NCI-H1417 treated with DMSO at 0.1 percent for 48 hours (cell line): ENCODE measurements at regions not wholly inside any gene's neighbourhood (a gene's known extent, or its start where the extent isn't known, plus 50 kb on each side); places are given as distances from the start of the nearest gene placed in this dataset.

Experiments used
- DNase-seq: peaks from one replicate; lab custom pipeline; 2025; lab: John Stamatoyannopoulos, UW

DNA sequence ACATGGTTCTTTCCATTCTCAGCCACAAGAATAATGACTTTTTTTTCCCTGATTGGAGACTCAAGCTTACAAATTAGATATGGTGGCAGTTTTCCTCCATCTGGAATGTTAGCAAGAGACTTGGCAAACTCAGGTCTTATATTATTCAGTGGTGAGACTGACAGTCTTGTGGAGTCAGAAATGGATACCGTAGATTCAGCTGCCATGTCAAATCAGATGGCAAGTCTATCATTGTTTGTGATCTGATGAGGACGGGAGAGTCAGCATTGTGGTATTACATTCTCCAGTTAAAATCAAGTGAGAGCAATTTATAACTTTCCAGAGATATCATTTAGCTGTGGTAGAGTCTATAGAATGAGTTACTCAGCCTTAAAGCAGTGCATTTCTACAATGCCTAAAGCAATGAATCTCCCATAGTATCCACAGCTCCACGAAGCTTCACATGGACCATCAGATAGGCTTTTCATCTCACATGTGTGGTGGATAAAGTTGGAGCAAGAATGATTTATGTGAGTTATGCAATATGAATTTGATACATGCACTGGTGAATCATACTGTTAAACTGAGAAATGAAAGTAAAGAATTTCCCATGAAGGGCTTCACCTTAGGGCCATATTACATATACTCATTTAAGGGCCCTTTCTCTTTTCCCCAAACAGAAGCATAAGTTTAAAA is 430.6 kb downstream of the ZNF608 start:
- DNase-seq = no peak

DNA sequence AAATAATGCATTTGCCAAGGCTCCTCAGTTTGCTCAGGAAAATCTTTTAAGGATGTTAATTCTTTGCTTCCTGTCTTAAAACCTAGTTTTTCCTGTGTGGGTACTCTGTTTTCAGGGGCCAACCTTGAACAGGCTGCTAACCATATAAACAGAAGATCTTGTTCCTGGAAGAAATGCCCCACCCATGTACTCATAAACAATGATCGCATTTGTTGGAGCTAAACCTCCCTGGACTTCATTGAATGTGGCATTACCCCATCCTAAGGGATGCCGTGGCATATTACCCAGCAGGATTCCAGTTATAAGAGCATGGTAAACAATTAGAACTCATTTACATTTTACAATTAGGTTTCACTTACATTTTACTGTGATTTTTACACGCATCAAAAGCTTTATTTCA is 436.0 kb downstream of the ZNF608 start:
- no peak for DNase-seq

DNA sequence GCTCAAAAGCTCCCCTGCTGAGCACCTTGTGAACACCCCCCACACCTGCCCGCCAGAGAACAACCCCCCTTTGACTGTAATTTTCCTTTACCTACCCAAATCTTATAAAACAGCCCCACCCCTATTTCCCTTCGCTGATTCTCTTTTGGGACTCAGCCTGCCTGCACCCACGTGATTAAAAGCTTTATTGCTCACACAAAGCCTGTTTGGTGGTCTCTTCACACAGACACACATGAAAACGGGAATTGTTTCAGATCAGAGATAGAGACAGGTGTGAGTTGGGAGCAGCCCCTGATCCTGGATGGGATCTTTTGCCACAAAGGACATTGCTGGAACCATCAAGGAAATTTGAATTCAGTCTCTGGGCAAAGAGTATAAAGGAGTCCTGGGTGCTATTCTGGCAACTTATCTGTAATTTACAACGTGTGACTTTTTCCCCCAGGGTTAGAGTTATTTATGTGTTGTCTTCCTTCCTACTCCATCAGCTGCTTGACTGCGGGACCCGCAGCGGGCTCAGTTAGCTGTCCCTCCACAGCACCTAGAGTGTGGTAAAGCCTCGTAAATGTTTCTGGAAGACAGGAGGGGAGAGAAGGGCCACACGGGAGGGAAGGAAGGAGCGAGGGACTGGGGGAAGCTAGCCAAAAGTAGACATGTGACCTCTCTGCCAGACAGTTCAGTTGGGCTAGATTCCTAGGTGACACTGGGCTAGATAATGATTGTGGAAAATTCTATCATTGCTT is 437.0 kb downstream of the ZNF608 start:
- no peak for DNase-seq

DNA sequence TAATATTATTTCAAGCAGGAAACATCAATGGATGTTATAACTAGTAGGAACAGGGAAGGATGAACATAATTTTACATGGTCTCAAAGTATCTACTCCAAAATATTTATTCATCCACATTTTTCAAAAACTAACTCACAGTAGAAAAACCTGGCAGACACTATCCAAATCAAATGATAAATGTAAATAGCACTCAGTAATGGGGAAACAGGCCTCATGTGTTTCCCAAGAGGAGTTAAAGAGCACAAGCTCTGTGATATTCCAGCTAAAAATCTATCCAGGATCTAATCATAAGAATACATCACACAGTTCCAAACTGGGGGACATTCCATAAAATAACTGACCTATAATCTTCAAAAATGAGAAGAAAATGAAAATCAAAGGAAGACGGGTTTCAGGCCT is 443.1 kb downstream of the ZNF608 start:
- no peak for DNase-seq

DNA sequence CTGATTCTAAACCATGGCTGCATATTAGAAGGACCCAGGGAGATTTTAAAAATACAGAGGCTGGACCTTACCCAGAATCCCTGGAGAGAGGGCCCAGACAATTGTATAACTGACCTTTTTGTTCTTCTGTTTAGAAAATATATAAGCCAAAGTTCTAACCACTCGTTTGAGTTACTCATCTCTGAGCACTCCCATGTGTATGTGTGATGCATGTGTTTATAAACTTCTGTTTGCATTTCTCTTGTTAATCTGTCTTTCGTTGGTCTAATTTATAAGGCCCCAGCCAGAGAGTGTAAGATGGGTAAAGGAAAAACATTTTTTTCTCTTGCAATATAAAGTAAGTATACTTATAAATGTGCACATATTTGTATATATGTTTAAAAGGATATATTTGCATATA is 443.9 kb downstream of the ZNF608 start:
- no peak for DNase-seq

GRCh38 chr5:124301850-124302249 is 444.6 kb downstream of the ZNF608 start:
- DNase-seq = no peak

DNA sequence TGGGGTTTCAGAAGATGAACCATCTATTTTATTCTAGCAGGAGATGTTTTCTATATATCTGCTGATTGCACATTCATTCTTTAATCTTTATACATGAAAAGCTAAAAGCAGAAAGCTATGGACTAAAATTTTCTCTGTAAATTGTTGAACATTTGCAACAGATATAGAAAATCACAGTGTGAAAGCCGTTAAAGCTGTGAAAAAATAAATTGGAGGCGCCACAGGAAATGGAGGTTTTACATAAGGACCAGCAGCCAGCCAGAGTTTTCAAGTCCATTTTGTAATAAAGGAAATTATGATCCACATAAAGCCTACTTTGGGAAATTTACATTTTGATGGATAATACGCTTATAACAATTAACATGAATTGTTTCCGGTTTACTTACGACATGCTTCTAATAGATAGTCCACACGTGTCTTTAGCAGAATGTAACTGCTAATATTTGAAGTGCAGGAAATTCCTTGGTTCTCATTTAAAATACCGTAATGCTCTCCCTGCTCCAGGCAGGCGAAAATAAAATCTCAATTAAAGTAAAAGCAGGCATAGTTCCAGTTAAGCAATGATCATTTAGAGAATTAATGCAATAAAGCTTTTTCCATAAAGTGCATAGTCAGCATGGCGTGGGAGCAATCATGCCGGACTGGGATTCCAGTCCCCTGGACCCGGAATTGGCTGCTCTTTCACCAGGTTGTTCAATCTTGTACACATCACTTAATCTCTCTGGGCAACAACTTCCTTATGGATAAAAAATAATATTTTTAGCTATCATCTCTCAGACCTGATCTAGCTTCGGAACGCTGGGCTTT is 445.4 kb downstream of the ZNF608 start:
- no peak for DNase-seq

GRCh38 chr5:124297826-124298225 is 448.6 kb downstream of the ZNF608 start:
- DNase-seq = no peak

GRCh38 chr5:124292322-124292855 is 454.1 kb downstream of the ZNF608 start:
- DNase-seq = no peak

GRCh38 chr5:124289641-124290311 is 456.7 kb downstream of the ZNF608 start:
- no peak for DNase-seq

DNA sequence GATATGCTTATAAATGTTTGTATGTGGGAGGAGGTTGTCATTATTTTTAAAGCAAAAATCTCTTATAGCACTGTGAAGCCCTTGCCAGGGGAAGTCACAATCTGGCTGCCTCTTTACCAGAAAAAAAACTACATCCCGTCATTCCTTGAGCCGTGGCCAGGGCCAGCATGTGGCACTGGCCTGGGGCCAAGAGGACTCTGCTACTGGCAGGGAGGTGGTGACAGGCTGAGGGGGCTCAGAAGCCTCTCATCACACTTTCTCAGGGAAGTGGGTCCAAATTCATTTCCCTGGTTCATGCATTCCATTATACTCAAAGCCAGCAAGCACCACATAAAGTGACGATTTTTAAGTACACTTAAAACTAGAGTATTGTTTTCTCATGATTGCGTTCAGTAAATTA is 457.3 kb downstream of the ZNF608 start:
- DNase-seq = no peak

DNA sequence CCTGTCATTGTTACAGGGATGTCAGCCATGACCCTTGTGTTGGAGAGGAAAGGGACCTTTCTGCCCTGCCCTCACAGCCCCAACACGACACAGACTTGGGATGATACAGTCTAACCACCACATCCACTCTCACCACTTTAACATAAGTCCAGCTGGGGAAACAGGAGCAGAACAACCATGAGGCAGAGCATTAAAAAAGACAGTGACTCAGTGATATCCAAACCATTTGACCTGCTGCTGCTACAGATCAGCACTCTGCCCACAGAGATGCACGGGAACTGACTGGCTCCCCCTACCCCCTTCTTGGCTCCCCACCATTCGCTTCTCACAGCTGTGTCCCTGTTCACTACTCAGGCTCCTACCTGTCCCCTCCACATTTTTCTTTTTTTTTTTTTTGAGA is 458.6 kb downstream of the ZNF608 start:
- DNase-seq = no peak

DNA sequence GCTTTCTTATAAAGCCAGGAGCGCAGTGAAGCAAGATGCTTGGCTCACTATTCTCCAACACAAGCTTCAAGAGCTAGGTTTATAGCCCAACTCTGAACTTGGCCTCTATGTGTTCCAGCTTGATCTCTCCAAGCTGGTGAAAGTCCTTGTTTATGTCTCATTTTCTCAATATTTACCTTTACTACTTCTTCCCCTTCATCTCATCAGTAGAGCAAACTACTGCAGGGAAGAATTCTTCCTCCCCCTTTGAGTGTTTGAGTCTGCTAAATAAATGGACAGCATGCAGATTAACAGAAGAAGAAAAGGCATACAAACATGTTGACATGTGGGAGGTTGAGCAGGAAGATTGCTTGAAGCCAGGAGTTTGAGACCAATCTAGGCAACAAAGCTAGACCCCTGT is 460.7 kb downstream of the ZNF608 start:
- no peak for DNase-seq

DNA sequence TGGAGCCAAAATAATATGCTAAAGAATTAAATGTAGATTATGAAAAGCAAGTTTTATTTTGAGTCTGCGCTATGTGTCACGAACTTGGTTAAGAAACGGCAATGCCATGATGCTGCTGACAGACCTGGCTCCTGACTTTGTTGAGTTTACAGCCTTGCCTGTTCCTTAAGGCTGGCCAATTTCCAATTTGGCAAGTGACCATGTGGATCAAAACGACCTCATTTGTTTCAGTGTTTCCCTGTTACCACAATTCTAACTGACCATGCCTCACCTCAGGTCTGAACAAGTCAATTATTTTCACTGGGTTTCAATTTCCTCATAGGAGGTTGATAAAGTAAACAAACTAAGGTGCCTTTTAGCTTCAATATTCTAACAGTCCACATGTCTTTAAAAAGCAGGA is 461.4 kb downstream of the ZNF608 start:
- DNase-seq = no peak

GRCh38 chr5:124283031-124283430 is 463.4 kb downstream of the ZNF608 start:
- no peak for DNase-seq

DNA sequence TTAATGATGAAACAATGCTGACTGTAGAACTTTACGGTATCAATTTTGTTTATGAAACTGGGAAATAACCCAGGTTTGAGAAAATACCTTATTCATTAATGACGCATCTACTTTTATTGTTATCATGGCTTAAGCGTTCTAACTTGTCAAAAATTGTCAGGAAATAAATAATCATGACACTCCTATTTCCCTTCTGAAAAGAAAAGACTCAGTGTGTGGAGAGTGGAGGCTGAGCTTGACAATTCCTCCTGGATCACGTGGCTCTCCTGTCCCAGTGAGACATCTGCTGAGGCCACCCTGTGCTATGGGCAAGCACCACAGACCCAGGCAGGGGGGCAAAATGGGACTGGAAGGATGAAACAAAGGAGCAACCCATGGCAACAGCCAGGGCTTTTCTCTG is 466.4 kb downstream of the ZNF608 start:
- DNase-seq = no peak

DNA sequence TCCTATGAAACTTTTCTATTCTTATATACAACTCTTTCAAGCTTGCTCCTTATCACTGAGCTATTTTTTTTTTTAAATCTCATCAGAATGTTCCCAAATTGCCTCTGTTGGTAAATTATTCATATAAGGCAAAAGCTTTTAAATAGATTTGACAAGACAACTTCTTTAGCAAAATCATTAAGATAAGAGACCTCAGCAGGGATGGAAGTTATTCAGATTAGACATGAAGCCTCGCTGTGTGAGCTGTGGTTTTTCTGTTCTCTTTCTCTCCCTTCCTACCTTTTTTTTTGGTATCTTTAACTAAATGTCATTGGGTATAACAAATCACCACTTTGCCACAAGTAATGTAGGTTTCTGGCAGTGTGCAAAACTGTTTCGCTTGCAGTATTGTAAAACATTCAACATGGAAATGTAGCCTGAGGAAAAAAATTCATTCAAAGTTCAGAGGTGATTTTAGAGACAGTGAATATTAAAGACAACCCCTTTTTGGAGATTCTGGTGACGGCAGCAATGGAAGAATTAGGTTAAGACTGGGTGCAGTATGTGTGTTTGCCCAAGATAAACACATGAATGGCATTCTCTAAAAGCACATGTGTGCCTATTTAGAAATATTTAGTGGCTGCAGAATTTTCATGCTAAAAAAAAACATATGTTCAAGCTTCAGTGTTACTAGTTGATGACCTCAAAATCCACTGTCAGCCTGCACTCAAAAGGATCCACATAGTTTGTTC is 467.1 kb downstream of the ZNF608 start:
- no peak for DNase-seq

- DNase-seq = no peak
These were observed 467.8 kb downstream of the ZNF608 start for GRCh38 chr5:124278636-124279035.

GRCh38 chr5:124277767-124278545 is 468.5 kb downstream of the ZNF608 start:
- DNase-seq = no peak

- DNase-seq = no peak
These were observed 470.3 kb downstream of the ZNF608 start for GRCh38 chr5:124276166-124276565.

DNA sequence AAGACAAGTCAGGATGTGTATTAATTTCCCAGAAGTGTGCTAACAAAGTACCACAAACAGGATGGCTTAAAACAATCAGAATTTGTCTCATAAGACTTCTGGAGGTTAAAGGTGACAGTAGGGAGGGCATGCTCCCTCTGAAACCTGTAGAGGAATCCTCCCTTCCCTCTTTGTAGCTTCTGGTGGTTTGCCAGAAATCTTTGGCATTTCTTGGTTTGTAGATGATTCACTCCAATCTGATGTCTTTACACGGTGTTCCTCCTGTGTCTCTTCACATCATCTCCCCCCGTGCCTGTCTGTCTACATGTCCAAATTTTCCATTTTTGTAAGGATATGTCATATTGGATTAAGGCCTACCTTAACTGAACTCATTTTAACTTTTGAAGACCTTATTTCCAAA is 471.5 kb downstream of the ZNF608 start:
- no peak for DNase-seq
